Omental fat pad (tissue), 3 donors: ENCODE measurements at regions not wholly inside any gene's neighbourhood (a gene's known extent, or its start where the extent isn't known, plus 50 kb on each side); places are given as distances from the start of the nearest gene placed in this dataset.
"Not testable (repeated sequence)": the region's sequence is repeated elsewhere in the genome, so short reads cannot be mapped to it uniquely, and the experiment has no call there.

Source experiments
- ATAC-seq: fragments of 150-250 bp; one replicate; pipeline ENCODE4 v1.9.1; 2016; ENCODE audit warnings: mild to moderate bottlenecking, moderate library complexity; ENCODE audit not compliant: low FRiP score
- DNase-seq: peaks from one replicate; pipeline ENCODE4 v3.0.0-alpha.2; 2019; ENCODE audit warnings: low spot score
- TF ChIP-seq, protein P1 (sequence below), 3 donors: fragments of 450-650 bp; IDR thresholded peaks; one replicate each; pipeline ENCODE4 v1.5.1; 2016 to 2017; ENCODE audit warnings: antibody characterized with exemption in 3 of 3, mild to moderate bottlenecking in 3 of 3, moderate library complexity in 2 of 3

DNA sequence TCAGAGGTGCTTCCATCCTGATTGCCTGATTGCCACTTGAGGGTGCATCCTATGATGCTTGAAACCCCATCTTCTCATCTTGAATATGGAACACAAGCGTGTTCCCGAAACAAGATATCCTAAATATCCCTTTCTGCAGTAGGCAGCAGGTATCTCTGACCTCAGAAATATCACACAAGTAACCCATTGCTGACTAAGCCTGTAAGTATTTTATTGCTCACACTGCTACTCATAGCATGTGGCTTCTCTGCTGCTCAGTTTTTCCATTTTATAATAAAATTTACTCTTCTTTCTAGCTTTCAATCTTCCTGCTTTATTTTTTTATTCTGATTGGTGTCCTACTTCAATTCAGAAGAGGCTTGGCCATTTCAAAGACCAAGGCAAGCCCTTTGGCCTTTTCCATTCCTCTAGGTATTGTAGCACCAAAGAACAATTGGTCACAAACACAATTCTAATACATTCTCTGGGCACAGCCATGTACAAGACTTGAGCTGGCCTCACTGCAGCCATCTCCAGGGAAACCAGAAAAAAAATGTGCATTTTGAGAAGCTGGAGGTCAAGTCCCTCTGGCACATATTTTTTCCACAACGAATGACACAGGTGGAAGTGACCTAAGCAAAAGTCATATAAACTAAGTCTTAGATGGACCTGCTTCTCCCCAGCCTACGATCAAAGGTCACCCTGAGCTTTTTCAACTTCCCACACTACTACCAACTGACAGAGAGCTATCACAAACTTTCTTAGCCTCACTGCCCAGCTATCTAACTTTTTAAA lies 107.0 kb downstream of the OR13H1 start:
- TF ChIP-seq, protein P1, sequence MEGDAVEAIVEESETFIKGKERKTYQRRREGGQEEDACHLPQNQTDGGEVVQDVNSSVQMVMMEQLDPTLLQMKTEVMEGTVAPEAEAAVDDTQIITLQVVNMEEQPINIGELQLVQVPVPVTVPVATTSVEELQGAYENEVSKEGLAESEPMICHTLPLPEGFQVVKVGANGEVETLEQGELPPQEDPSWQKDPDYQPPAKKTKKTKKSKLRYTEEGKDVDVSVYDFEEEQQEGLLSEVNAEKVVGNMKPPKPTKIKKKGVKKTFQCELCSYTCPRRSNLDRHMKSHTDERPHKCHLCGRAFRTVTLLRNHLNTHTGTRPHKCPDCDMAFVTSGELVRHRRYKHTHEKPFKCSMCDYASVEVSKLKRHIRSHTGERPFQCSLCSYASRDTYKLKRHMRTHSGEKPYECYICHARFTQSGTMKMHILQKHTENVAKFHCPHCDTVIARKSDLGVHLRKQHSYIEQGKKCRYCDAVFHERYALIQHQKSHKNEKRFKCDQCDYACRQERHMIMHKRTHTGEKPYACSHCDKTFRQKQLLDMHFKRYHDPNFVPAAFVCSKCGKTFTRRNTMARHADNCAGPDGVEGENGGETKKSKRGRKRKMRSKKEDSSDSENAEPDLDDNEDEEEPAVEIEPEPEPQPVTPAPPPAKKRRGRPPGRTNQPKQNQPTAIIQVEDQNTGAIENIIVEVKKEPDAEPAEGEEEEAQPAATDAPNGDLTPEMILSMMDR (IDR thresholded peaks at IDR 0.05), result no peak
- no peak for DNase-seq
- ATAC-seq, result no peak

DNA sequence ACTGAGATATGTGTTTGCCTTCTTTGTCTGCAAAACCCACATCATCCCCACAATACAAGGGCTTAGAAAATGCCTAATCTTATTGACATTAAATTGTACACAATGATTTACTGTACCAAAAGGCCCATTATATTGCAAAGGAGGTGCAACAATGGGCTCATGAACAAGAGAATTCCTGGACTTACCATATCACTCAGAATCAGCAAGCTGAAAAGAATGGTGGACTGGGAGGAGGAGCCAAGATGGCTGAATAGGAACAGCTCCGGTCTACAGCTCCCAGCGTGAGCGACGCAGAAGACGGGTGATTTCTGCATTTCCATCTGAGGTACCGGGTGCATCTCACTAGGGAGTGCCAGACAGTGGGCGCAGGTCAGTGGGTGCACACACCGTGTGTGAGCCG lies 119.9 kb downstream of the OR13H1 start:
- DNase-seq, ATAC-seq: not testable (repeated sequence)

DNA sequence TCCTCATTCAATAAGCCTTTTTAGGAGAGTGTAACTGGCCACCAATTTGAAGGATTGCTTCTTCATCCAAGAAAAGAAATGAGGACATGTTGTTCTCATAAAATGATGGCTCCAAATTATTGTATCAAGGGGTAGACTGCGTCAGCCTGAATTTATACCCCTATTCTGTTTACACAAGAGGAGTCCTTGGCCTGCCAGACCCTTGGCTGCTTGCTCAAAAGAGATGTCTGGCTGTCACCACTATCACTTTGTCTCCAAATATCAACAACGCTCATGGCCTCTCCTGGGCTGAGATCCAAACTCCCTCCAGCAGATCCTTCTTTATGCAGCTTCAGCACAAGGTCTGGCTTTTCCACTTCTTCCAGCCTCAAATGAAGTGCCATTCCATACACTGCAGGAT lies 127.9 kb downstream of the OR13H1 start:
- TF ChIP-seq, protein P1 (IDR thresholded peaks at IDR 0.05), result no peak
- no peak for DNase-seq
- ATAC-seq, result no peak

DNA sequence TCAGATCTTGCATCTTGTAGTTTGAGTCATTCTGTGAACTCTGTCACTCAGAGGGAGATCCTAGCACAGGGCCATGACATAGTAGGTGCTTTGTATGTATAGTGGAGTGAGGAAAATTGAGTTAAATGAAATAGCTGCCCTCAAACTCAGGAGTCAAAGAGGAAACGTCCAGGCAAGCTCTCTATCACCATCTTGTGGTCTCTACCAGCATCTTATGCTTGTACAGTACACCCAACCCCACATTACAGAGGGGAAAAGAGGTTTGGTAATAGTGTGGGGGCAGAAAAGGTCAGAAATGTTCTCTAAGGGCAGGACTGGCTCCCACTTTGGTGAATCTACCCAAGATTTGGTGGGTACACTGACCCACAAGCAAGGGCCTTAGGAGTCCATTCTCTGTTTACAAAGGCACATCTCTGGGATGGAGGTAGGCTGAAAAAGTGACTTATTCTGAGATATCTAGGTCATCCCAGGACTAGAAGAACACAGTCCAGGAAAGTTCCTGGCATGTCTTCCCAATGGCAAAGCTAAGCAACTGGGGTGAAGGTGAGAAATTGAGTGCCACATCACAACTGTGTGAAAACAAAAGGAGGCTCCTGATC lies 131.8 kb downstream of the OR13H1 start:
- TF ChIP-seq, protein P1 (IDR thresholded peaks at IDR 0.05), result no peak
- ATAC-seq (no peak), DNase-seq (no peak)

DNA sequence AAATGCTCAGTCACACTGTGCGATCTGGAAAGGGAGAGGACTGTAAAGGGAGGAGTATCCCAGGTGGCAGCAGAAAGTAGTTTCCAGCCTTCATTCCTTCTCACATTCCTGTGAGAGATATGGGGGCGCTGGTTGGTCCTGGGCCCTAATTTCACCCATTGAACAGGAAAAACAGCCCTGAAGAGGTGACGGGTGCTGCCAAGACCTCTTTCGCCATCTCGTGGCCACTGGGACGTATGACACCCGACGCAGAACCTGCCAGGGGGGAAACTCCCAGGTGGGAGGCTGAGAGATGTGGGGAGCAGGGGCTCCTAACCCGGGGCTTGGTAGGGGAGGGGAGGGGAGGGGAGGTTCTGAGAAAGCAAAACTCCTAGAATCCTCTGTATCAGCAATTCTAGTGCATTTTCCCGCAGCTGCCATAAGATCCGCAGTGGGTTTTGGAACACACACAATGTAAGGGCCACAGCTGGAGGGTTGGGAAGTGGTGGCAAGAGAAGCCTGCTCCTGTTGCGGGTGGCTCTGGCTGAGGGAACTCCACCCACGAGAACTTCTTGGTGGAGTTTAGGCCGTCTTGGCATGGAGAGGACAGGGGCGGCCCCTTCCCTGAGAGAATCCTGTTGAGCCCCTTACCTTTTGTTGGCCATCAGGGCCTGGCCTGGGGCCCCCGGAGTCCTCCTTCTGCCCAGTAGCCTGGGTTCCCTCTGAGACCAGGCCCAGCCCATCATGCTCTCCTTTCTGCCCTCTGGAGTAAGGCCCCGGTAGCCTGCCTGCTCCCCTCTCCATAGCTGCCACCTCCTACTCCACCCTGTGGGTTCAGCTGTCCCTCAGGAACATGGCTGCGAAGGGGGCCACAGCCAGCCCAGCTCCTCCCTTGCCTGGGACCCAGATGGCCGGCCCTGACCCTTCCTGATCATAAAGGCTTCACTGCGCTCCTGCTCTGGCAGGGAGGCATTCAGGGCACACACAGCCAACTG lies 134.1 kb downstream of the OR13H1 start:
- ATAC-seq, result peak; percentile 62
- DNase-seq, result no peak
- TF ChIP-seq, protein P1 (IDR thresholded peaks at IDR 0.05), result no peak

DNA sequence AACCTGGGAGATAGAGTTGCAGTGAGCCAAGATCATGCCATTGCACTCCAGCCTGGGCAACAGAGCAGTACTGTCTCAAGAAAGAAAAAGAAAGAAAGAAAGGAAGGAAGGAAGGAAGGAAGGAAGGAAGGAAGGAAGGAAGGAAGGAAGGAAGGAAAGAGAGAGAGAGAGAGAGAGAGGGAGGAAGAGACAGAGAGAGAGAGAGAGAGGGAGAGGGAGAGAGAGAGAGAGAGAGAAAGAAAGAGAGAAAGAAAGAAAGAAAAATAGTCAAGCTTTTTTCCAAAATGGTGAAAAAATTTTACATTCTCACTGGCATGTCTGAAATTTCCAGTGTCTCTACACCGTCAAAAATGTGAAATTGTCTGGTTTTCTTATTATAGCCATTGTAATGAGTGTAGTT lies 138.9 kb downstream of the OR13H1 start:
- ATAC-seq, DNase-seq: not testable (repeated sequence)

DNA sequence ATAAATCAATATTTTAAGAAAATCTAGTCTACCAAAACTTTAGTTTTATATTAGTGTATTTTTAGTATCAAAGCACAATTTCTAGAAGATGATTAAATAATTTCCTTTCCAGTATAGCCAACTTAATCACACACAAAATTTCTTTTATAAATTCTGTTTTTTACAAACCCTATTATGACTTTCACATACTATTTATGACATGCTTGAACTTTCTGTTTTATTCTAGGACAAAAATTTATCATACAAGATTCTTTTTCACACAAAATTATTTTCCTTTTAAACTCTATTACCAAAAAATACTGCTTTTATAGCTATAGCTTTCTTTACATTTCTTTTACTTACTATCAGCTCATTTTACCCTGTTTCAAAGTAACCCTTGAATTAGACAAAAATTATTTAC lies 149.5 kb downstream of the OR13H1 start:
- TF ChIP-seq, protein P1 (IDR thresholded peaks at IDR 0.05), result no peak
- ATAC-seq, result no peak
- no peak for DNase-seq

DNA sequence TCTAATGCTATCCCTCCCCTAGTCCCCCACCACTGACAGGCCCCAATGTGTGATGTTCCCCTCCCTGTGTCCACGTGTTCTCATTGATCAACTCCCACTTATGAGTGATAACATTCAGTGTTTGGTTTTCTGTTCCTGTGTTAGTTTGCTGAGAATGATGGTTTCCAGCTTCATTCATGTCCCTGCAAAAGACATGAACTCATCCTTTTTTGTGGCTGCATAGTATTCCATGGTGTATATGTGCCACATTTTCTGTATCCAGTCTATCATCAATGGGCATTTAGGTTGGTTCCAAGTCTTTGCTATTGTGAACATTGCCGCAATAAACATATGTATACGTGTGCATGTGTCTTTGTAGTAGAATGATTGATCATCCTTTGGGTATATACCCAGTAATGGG lies 153.1 kb downstream of the OR13H1 start:
- not testable (repeated sequence) for DNase-seq, ATAC-seq
